GM12891 (cell line): ENCODE measurements at regions not wholly inside any gene's neighbourhood (a gene's known extent, or its start where the extent isn't known, plus 50 kb on each side); places are given as distances from the start of the nearest gene placed in this dataset.

Source experiments
- PAX5 ChIP-seq: IDR thresholded peaks from 2 replicates; pipeline ENCODE4 v1.6.1; 2011; ENCODE audit warnings: low read length, moderate library complexity, mild to moderate bottlenecking; ENCODE audit not compliant: insufficient read depth, severe bottlenecking
- POLR2A ChIP-seq: IDR thresholded peaks from 2 replicates; pipeline ENCODE4 v1.6.1; 2011; ENCODE audit warnings: low read depth, low read length, control low read depth
- POLR2AphosphoS5 ChIP-seq: IDR thresholded peaks from 2 replicates; pipeline ENCODE4 v1.6.1; 2011; ENCODE audit warnings: low read depth, low read length, control low read depth
- POU2F2 ChIP-seq: IDR thresholded peaks from 2 replicates; pipeline ENCODE4 v1.6.1; 2011; ENCODE audit warnings: low read depth, mild to moderate bottlenecking, control low read depth, low read length, moderate library complexity
- SPI1 ChIP-seq: IDR thresholded peaks from 2 replicates; pipeline ENCODE4 v1.6.1; 2011; ENCODE audit warnings: low read depth, low read length, control low read depth
- TAF1 ChIP-seq: IDR thresholded peaks from 2 replicates; pipeline ENCODE4 v1.6.1; 2011; ENCODE audit warnings: low read depth, low read length, control low read depth

DNA sequence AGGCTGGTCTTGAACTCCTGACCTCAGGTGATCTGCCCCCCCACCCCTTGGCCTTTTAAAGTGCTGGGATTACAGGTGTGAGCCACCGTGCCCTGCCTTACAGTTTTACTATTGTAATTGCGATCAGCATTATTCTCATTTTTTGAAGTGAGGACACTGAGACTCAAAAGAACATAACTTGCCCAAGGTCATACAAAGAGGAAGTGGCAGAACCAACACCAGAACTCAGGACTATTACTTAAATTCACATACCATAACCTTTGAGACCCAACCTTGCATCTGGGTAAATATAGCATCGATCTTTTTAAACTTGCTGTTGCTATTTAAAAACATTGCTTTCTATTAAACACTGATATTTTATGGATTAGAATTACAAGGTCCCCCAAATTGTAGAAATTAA, 54.2 kb downstream of the FOXI1 start:
- TF ChIP-seq POLR2A, result no peak
- TF ChIP-seq SPI1, result peak; percentile 57; the same call in 1 of the 2 replicates
- TF ChIP-seq TAF1, result no peak
- no peak for TF ChIP-seq POLR2AphosphoS5
- TF ChIP-seq POU2F2, result no peak
- no peak for TF ChIP-seq PAX5
